ENCODE measurements at regions not wholly inside any gene's neighbourhood (a gene's known extent, or its start where the extent isn't known, plus 50 kb on each side); places are given as distances from the start of the nearest gene placed in this dataset.

DNA sequence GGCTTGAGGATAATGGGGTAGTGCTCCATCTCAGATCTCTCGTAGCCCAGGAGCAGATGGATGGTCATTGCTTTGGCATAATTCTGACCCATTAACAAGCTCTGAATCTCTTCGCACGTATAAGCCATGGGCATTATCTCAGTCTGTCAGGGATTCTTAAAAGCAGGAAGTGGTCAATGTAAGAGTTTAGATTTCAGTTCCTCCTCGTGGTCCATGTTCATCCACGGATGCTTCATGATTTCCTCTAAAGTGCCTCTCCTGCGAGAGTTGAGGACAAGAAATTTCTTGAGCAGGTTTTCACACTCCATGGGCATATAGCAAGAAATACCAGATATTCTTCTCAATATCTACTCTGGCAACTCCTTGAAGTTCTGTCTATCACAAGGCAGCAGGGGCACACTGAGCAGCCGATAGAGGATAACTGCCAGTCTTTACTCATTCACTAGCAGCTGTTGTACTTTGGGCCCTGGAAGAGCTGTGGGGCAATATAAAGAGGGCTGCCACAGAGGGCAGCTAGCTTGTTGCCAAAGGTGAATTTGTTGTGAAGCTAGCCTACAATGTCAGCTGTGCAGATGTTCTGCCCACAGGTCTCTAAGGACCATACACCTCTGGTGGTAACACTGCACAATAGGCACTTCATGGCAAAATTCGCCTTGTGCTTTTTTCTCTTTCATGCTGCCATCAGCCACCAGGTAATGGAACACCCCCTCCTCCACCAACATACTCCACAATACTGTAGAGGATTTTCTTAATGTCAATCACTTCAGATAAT, 52.0 kb upstream of the WDR17 start:
- H3K4me3 ChIP-seq (replicated peaks in 1 of 2; ENCODE audit: low read depth in 1 of 2, low read length in 2 of 2) = no peak overlapping the region
- RAD21 ChIA-PET (ENCODE audit: low non-redundant PET in 1 of 2, low total read pairs in 2 of 2, uncharacterized antibody in 2 of 2, unreplicated experiment in 2 of 2) = no interaction called here
- ATAC-seq (no peak), DNase-seq (ENCODE audit: low read depth, low spot score) (no peak)
- TF ChIP-seq EZH2phosphoT487 (IDR thresholded peaks at IDR 0.05; ENCODE audit: borderline replicate concordance) (no peak), RAD21 (IDR thresholded peaks at IDR 0.05; ENCODE audit: low read depth) (no peak), EZH2 (IDR thresholded peaks at IDR 0.05) (no peak), ZNF274 (IDR thresholded peaks at IDR 0.05; ENCODE audit: low read depth, low read length) (no peak), CBX3 (IDR thresholded peaks at IDR 0.05; ENCODE audit: low read depth) (no peak), SP1 (IDR thresholded peaks at IDR 0.05; ENCODE audit: low read depth) (no peak), SIN3A (IDR thresholded peaks at IDR 0.05; ENCODE audit: low read depth) (no peak), YY1 (IDR thresholded peaks at IDR 0.05; ENCODE audit: extremely low read depth, insufficient replicate concordance, low read depth, low read length) (no peak), EGR1 (IDR thresholded peaks at IDR 0.05; ENCODE audit: low read depth) (no peak), POLR2A (IDR thresholded peaks at IDR 0.05; ENCODE audit: borderline replicate concordance, extremely low read depth, insufficient read depth, insufficient read length) (no peak), ELF1 (IDR thresholded peaks at IDR 0.05; ENCODE audit: borderline replicate concordance, low read depth) (no peak), ZBTB33 (IDR thresholded peaks at IDR 0.05; ENCODE audit: extremely low read depth, insufficient replicate concordance, low read length) (no peak), FOSL1 (IDR thresholded peaks at IDR 0.05; ENCODE audit: low read depth) (no peak), POLR2AphosphoS5 (IDR thresholded peaks at IDR 0.05; ENCODE audit: low read depth, low read length) (no peak)
- TF ChIP-seq, protein P1, sequence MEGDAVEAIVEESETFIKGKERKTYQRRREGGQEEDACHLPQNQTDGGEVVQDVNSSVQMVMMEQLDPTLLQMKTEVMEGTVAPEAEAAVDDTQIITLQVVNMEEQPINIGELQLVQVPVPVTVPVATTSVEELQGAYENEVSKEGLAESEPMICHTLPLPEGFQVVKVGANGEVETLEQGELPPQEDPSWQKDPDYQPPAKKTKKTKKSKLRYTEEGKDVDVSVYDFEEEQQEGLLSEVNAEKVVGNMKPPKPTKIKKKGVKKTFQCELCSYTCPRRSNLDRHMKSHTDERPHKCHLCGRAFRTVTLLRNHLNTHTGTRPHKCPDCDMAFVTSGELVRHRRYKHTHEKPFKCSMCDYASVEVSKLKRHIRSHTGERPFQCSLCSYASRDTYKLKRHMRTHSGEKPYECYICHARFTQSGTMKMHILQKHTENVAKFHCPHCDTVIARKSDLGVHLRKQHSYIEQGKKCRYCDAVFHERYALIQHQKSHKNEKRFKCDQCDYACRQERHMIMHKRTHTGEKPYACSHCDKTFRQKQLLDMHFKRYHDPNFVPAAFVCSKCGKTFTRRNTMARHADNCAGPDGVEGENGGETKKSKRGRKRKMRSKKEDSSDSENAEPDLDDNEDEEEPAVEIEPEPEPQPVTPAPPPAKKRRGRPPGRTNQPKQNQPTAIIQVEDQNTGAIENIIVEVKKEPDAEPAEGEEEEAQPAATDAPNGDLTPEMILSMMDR (IDR thresholded peaks at IDR 0.05 in 2 of 3, conservative IDR thresholded peaks at IDR 0.05 in 1 of 3; ENCODE audit: borderline replicate concordance in 1 of 3, insufficient read depth in 1 of 3, low read depth in 2 of 3, low read length in 2 of 3) = no peak
- TF ChIP-seq, protein P2, sequence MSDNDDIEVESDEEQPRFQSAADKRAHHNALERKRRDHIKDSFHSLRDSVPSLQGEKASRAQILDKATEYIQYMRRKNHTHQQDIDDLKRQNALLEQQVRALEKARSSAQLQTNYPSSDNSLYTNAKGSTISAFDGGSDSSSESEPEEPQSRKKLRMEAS (IDR thresholded peaks at IDR 0.05) = no peak
- TF ChIP-seq, protein P3, sequence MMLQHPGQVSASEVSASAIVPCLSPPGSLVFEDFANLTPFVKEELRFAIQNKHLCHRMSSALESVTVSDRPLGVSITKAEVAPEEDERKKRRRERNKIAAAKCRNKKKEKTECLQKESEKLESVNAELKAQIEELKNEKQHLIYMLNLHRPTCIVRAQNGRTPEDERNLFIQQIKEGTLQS (IDR thresholded peaks at IDR 0.05) = no peak
- H3K27ac ChIP-seq (ENCODE audit: low read depth, low read length) = no peak overlapping the region
- POLR2A ChIA-PET = no interaction called here
- H3K9me2 ChIP-seq (ENCODE audit: insufficient read depth) = no peaks in the 10 kb centered on the region
- BruUV-seq (replicated peaks) = no TSS peak
- H3K27me3 ChIP-seq (ENCODE audit: insufficient read depth, low read length) = no peaks in the 10 kb centered on the region
- no peak overlapping the region for H3K9ac ChIP-seq (ENCODE audit: low read length)
- CTCF ChIA-PET = no interaction called here
- H3K79me2 ChIP-seq (ENCODE audit: insufficient read depth, low read length) = no peaks in the 10 kb centered on the region
- no peak overlapping the region for H2AFZ ChIP-seq (ENCODE audit: low read depth, low read length, poor library complexity, severe bottlenecking)
- no peaks in the 10 kb centered on the region for H3K36me3 ChIP-seq (ENCODE audit: control insufficient read depth in 1 of 2, insufficient read depth in 2 of 2, low read length in 2 of 2)
- no peaks in the 10 kb centered on the region for H3K9me3 ChIP-seq (ENCODE audit: control insufficient read depth in 1 of 2, insufficient read depth in 1 of 2, low read depth in 1 of 2, low read length in 2 of 2)
- no peak overlapping the region for H3K4me2 ChIP-seq (ENCODE audit: low read length)
- intact Hi-C loops (cut with micrococcal nuclease) = no loop called here
- no peaks in the 10 kb centered on the region for H4K20me1 ChIP-seq (ENCODE audit: insufficient read depth)
- no peaks in the 10 kb centered on the region for H3K4me1 ChIP-seq (ENCODE audit: control insufficient read depth in 1 of 2, insufficient read depth in 2 of 2, low read length in 2 of 2)
